ENCODE measurements at regions not wholly inside any gene's neighbourhood (a gene's known extent, or its start where the extent isn't known, plus 50 kb on each side); places are given as distances from the start of the nearest gene placed in this dataset.

- no peaks in the 10 kb centered on the region for H4K20me1 ChIP-seq (ENCODE audit: insufficient read depth, low read length)
- H3K27ac ChIP-seq (ENCODE audit: low read depth, low read length) = no peak overlapping the region
- no peaks in the 10 kb centered on the region for H3K9me3 ChIP-seq (ENCODE audit: low read depth, low read length)
- TF ChIP-seq CTCF (IDR thresholded peaks at IDR 0.05; ENCODE audit: extremely low read depth, low read depth, low read length) = no peak
- H3K79me2 ChIP-seq (ENCODE audit: insufficient read depth, low read length) = no peaks in the 10 kb centered on the region
- no peaks in the 10 kb centered on the region for H3K36me3 ChIP-seq (ENCODE audit: insufficient read depth, low read length)
- no peak overlapping the region for H2AFZ ChIP-seq (ENCODE audit: low read length)
- no peak overlapping the region for H3K4me2 ChIP-seq (ENCODE audit: insufficient read depth, low read length)
- H3K27me3 ChIP-seq (ENCODE audit: insufficient read depth, low read length) = no peaks in the 10 kb centered on the region
- no peak overlapping the region for H3K4me3 ChIP-seq (ENCODE audit: insufficient read depth, low read length)
- no peaks in the 10 kb centered on the region for H3K4me1 ChIP-seq (ENCODE audit: insufficient read depth, low read length)
- no peak for DNase-seq (ENCODE audit: insufficient read length, low spot score, missing footprints)
Observed at GRCh38 chr1:163509114-163509513, 187.4 kb downstream of the NUF2 start.

GRCh38 chr1:163512349-163512989, 190.7 kb downstream of the NUF2 start:
- H3K4me3 ChIP-seq (ENCODE audit: insufficient read depth, low read length) = no peak overlapping the region
- H3K79me2 ChIP-seq (ENCODE audit: insufficient read depth, low read length) = no peaks in the 10 kb centered on the region
- H3K4me1 ChIP-seq (ENCODE audit: insufficient read depth, low read length) = no peaks in the 10 kb centered on the region
- no peak for DNase-seq (ENCODE audit: insufficient read length, low spot score, missing footprints)
- no peak overlapping the region for H3K4me2 ChIP-seq (ENCODE audit: insufficient read depth, low read length)
- no peaks in the 10 kb centered on the region for H4K20me1 ChIP-seq (ENCODE audit: insufficient read depth, low read length)
- no peak overlapping the region for H3K27ac ChIP-seq (ENCODE audit: low read depth, low read length)
- H2AFZ ChIP-seq (ENCODE audit: low read length) = no peak overlapping the region
- no peaks in the 10 kb centered on the region for H3K36me3 ChIP-seq (ENCODE audit: insufficient read depth, low read length)
- no peaks in the 10 kb centered on the region for H3K27me3 ChIP-seq (ENCODE audit: insufficient read depth, low read length)
- no peaks in the 10 kb centered on the region for H3K9me3 ChIP-seq (ENCODE audit: low read depth, low read length)
- TF ChIP-seq CTCF (IDR thresholded peaks at IDR 0.05; ENCODE audit: extremely low read depth, low read depth, low read length) = no peak

GRCh38 chr1:163523375-163524029, 201.7 kb downstream of the NUF2 start:
- no peaks in the 10 kb centered on the region for H4K20me1 ChIP-seq (ENCODE audit: insufficient read depth, low read length)
- no peaks in the 10 kb centered on the region for H3K9me3 ChIP-seq (ENCODE audit: low read depth, low read length)
- no peak overlapping the region for H3K27ac ChIP-seq (ENCODE audit: low read depth, low read length)
- no peaks in the 10 kb centered on the region for H3K27me3 ChIP-seq (ENCODE audit: insufficient read depth, low read length)
- DNase-seq (ENCODE audit: insufficient read length, low spot score, missing footprints) = no peak
- no peaks in the 10 kb centered on the region for H3K36me3 ChIP-seq (ENCODE audit: insufficient read depth, low read length)
- no peaks in the 10 kb centered on the region for H3K4me1 ChIP-seq (ENCODE audit: insufficient read depth, low read length)
- no peak overlapping the region for H2AFZ ChIP-seq (ENCODE audit: low read length)
- no peaks in the 10 kb centered on the region for H3K79me2 ChIP-seq (ENCODE audit: insufficient read depth, low read length)
- H3K4me2 ChIP-seq (ENCODE audit: insufficient read depth, low read length) = no peak overlapping the region
- no peak overlapping the region for H3K4me3 ChIP-seq (ENCODE audit: insufficient read depth, low read length)
- no peak for TF ChIP-seq CTCF (IDR thresholded peaks at IDR 0.05; ENCODE audit: extremely low read depth, low read depth, low read length)

- Histone ChIP-seq H2AFZ (ENCODE audit: low read length) (no peak overlapping the region), H4K20me1 (ENCODE audit: insufficient read depth, low read length) (no peaks in the 10 kb centered on the region), H3K27me3 (ENCODE audit: insufficient read depth, low read length) (no peaks in the 10 kb centered on the region), H3K9me3 (ENCODE audit: low read depth, low read length) (no peaks in the 10 kb centered on the region), H3K4me3 (ENCODE audit: insufficient read depth, low read length) (no peak overlapping the region), H3K27ac (ENCODE audit: low read depth, low read length) (no peak overlapping the region), H3K79me2 (ENCODE audit: insufficient read depth, low read length) (no peaks in the 10 kb centered on the region), H3K4me2 (ENCODE audit: insufficient read depth, low read length) (no peak overlapping the region), H3K4me1 (ENCODE audit: insufficient read depth, low read length) (no peaks in the 10 kb centered on the region), H3K36me3 (ENCODE audit: insufficient read depth, low read length) (no peaks in the 10 kb centered on the region)
- TF ChIP-seq CTCF (IDR thresholded peaks at IDR 0.05; ENCODE audit: extremely low read depth, low read depth, low read length) = peak; percentile 61
- no peak for DNase-seq (ENCODE audit: insufficient read length, low spot score, missing footprints)
Observed at GRCh38 chr1:163528710-163529348, 207.1 kb downstream of the NUF2 start.
